HL-60/S4 treated with phorbol 12-myristate 13-acetate at 8.2 ng/mL for 4 days and 3 days (cell line): ENCODE measurements at regions not wholly inside any gene's neighbourhood (a gene's known extent, or its start where the extent isn't known, plus 50 kb on each side); places are given as distances from the start of the nearest gene placed in this dataset.
"Not testable (repeated sequence)": the region's sequence is repeated elsewhere in the genome, so short reads cannot be mapped to it uniquely, and the experiment has no call there.

Source experiments
- in situ Hi-C: fragments of 300-500 bp; cut with MboI; formaldehyde crosslinking; loops from 2 replicates; pipeline ENCODE4 v1.15.0; 2022; ENCODE audit warnings: low sequenced_read_pairs

GRCh38 chr3:127520993-127521392 lies 69.5 kb downstream of the TPRA1 start:
- in situ Hi-C loops, result no loop called here

DNA sequence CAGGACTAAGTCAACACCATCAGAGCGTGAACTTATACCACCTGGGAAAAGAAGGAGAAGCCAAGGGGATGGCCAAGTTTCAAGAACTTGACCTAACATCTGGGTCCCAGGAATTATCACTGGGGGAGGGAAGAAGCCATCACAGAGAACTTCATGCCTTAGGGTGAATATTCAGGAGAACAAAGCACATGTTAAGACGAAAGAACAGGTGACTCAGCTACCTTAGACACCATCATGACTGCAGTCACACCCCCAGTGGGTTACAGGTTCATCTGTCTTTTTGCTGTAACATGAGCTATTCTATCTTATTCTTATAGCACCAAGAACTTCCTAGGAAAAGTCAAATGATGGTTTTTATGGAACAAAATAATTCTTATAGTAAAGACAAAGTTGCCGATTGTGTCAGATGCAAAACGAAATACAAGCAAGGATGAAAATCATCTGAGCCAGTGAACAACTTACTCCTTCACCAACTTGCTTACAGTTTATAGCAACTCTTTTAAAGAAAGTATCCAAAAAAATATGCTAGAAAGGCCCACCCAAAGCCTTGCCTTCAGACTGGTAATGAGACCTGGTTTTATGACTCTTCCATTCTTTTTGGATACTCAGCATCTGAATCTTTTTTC lies 72.0 kb downstream of the TPRA1 start:
- in situ Hi-C loops, result no loop called here

DNA sequence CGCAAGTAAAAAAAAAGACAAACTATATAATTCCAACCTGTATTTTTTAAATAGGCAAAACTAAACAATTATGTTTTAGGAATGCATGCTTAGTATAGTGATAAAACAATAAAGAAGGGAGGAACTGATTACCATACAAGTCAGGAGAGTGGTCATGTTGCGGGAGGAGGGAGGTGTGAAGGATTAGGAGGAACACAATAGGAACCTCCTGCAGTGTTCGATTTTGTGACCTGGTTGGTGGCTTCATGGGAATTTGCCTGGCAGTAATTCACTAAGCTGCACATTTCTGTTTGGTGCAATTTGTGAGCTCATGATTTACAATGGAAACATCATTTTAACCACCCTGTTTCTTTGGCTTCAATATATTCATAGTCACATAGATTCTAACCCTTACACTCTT lies 78.3 kb downstream of the TPRA1 start:
- in situ Hi-C loops, result no loop called here

- in situ Hi-C loops, result no loop called here
These were observed 89.4 kb downstream of the TPRA1 start for GRCh38 chr3:127501177-127501576.

GRCh38 chr3:127497676-127498075 lies 92.9 kb downstream of the TPRA1 start:
- in situ Hi-C loops, result no loop called here

- in situ Hi-C loops, result no loop called here
These were observed 93.4 kb downstream of the TPRA1 start for GRCh38 chr3:127497166-127497565.

DNA sequence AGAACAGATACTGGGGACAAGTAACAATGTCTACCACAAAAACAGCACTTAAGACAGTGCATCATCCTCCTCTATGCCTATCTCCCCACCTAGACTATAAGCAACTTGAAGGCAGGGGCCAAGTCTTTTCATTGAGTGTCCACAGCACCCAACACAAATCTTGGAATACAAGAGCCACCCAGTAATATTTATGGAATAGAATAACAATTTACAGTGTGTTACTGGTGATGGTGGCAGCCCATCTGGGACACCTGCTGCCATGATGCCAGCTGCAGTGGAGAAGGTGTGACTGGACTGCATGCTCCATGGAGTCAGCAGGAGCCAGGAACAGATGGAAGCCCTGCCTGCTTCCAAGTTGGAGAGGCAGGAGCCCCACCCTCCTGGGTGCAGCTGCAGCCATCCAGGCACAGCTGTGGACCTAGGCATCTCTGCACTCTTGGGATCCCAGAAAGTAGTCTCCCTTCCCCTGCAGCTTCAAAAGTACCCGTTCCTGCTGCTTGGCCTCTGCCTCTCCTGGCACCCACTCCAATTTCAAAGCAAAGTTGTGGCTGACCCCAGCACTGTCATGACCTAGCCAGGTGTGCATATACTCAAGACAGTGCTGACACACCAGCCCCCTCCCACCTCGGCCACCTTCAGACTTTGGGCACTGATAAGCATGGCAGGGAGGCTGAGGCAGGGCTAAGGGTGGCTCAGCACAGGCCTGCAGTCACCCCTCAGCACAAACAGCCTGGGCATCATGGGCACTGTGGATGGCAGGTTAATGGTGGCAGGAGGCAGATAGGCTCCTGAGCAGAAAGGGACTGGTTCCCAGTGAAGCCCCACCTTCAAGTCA lies 94.5 kb downstream of the TPRA1 start:
- in situ Hi-C loops, result no loop called here

- in situ Hi-C loops, result no loop called here
These were observed 96.4 kb downstream of the TPRA1 start for GRCh38 chr3:127493924-127494646.

- in situ Hi-C loops, result no loop called here
These were observed 98.1 kb downstream of the TPRA1 start for GRCh38 chr3:127492426-127492825.

DNA sequence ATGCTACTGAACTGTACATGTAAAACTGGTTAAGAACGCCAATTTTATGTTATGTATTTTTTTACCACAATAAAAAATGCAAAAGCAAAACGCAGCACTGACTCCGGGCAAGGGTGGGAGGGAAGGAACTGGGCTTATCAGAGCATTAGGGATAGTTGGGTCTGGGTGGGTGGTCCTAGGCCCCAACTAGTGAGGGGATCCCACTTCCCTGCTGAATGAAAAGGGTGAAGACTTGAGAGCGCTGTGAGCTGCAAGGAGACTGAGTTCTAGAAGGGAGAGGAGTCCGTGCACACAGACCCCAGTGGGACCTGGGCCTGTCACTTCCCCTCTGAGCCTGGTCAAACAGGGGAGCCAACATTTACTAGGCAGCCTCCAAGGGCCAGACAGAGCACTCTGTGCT lies 98.6 kb downstream of the TPRA1 start:
- in situ Hi-C loops, result no loop called here

DNA sequence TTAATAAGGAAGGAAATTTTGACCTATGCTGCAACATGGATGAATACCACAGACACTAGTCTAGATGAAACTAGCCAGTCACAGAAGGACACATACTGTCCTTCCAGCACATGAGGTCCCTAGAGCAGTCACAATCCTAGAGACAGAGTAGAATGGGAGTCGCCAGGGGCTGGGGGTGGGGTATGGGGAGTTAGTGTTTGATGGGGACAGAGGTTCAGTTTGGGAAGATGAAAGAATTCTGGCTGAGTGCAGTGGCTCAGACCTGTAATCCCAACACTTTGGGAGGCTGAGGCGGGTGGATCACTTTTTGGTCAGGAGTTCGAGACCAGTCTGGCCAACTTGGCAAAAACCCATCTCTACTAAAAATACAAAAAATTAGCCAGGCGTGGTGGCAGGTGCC lies 99.2 kb downstream of the TPRA1 start:
- in situ Hi-C loops, result no loop called here

GRCh38 chr3:127491024-127491305 lies 99.6 kb downstream of the TPRA1 start:
- in situ Hi-C loops, result not testable (repeated sequence)

DNA sequence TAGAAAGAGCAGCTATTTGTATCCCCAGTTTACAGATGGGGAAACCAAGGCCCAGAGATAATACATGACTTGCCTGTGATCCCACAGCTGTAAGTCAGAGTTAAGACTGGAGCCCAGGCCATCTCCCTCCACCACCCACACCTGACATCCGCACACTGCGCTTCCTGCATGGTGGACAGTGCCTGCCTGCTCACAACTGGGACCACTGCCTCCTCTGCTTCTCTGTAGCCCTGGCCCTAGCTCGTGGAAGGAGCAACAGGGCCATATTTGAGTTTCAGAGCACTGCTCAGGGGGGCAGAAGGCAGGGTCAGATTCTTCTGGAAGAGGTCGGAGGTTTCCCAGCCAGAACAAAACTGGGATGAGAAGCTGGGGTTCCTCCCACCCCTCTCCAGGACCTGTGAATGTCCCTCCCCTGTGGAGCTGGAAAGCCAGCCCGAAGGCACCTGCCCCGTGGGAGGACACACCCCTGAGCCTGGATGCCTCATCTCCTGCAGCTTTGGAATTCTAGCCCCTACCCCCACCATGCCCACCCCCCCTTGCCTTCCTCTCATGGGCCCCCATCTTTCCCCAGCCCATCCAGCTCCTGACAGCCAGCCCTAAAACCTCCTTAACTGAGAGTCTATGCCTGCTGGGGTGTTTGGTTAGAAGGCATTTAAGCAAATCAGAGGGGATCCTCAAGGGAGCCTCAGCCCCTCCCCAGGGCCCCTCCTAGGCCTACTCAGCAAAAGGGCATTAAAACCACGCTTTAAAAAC lies 100.1 kb downstream of the TPRA1 start:
- in situ Hi-C loops, result no loop called here

DNA sequence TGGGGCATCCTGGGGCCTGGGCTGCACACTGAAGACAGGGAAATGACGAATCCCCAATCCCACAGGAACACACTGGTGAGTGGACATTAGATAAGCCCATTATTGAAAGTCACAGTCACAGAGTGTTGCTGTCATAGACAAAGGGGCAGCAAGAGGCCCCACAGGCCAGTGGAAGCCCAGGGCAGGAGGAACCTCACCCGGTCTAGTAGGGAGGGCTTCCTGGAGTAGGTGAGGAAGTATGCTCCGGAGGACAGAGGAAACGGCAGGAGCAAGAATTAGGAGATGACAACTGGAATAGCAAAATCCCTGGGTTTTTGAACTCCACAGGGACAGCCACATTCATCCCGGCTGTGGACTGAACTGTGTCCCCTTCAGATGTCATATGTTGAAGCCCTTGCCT lies 101.2 kb downstream of the TPRA1 start:
- in situ Hi-C loops, result no loop called here

- in situ Hi-C loops, result no loop called here
These were observed 101.8 kb downstream of the TPRA1 start for GRCh38 chr3:127488740-127489139.

- in situ Hi-C loops, result no loop called here
These were observed 102.3 kb downstream of the TPRA1 start for GRCh38 chr3:127488141-127488672.

GRCh38 chr3:127487196-127487595 lies 103.3 kb downstream of the TPRA1 start:
- in situ Hi-C loops, result no loop called here

DNA sequence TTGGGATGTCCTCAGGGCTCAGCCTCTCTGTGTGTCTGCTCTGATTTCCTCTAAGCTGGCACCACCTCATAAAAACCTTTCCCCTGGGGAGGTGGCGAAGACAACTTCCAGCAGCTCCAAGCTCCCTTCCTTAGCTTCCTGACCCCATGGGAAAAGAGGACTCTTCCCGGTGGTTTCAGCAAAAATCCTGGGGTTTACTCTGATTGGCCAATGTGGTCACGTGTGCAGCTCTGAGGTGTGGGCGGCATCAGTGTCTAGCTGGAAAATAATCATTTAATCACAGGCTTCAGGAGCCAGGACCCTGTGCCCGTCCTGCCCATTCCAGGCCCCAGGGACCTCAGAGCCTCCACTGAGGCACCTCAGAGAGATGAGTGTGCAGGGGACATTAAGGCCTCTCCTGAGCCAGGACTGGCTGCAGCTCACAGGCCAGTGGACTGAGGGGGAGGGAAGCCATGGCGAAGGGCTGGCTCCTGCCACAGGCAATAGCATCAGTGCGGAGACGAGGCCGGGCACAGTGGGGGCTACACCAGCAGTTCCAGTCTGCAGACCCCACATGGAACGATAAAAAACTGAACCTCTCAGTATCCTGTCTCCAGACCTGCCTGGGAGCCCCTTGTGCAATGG lies 104.1 kb downstream of the TPRA1 start:
- in situ Hi-C loops, result no loop called here

DNA sequence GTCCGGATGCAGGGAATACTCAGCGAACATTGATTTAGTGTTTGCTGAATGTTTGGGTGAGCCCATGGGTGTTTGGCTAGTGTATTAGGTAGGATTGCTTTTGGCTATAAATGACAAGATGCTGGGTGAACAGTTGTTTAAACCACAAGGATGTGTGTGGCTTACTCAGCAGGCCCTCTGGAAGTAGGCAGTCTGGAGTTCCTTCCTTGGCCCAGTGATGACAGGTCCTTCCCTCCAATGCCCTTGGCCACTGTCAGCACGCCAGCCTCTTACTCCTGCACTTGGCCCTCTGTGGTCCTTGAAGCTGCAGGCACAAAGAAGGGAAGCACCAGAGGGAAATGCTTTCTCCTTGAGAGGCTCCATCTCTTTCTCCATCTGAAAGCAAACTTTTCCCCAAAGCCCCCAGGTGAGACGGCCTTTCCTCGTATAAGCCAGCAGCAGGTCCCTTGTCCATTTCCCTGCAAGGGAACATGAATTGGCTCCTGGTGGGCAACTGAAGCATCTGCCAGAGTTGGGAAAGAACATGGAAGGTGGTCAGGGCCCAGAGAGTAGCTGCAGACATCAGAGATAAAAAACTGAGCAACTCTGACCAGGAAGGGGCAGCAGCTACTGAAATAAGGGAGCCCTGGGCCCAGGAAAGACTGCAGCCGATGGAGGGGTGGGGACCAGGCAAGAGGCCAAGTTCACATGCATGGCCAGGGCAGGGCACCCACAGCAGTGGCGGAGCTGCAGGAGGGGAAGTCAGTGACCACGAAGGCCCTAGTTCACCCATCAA lies 105.0 kb downstream of the TPRA1 start:
- in situ Hi-C loops, result no loop called here
